ENCODE measurements at regions not wholly inside any gene's neighbourhood (a gene's known extent, or its start where the extent isn't known, plus 50 kb on each side); places are given as distances from the start of the nearest gene placed in this dataset.

DNA sequence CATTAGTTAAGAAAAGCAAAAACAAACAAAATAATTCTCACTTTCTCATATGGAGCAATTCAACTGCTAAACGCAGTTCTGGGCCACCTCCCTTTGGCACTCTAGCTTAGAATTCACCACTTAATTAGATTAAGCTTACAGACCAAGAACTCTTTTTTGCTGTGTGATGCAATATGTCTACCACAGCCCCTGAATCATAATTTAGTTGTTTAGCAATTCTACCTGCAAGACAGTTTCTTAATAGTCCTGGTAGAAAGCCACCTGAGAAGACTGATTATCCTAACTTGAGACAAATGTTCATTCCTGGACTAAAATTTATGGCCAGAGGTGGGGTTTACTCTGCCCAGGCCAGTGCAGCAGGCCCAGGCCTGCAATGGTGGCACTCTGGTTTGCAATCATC is 205.9 kb downstream of the HS3ST3A1 start:
- TF ChIP-seq, protein P1, sequence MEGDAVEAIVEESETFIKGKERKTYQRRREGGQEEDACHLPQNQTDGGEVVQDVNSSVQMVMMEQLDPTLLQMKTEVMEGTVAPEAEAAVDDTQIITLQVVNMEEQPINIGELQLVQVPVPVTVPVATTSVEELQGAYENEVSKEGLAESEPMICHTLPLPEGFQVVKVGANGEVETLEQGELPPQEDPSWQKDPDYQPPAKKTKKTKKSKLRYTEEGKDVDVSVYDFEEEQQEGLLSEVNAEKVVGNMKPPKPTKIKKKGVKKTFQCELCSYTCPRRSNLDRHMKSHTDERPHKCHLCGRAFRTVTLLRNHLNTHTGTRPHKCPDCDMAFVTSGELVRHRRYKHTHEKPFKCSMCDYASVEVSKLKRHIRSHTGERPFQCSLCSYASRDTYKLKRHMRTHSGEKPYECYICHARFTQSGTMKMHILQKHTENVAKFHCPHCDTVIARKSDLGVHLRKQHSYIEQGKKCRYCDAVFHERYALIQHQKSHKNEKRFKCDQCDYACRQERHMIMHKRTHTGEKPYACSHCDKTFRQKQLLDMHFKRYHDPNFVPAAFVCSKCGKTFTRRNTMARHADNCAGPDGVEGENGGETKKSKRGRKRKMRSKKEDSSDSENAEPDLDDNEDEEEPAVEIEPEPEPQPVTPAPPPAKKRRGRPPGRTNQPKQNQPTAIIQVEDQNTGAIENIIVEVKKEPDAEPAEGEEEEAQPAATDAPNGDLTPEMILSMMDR (IDR thresholded peaks at IDR 0.05 in 8 of 11, conservative IDR thresholded peaks at IDR 0.05 in 3 of 11) = no peak
- TF ChIP-seq POLR2AphosphoS5 (IDR thresholded peaks at IDR 0.05) = no peak
- no peak for TF ChIP-seq POLR2A (IDR thresholded peaks at IDR 0.05)

Data from spleen (tissue), 7 donors.